Activated CD4-positive, alpha-beta T cell treated with anti-CD3 and anti-CD28 coated beads, Interleukin-2, amount 50 U/mL, for 1 hour (primary cell): ENCODE measurements at regions not wholly inside any gene's neighbourhood (a gene's known extent, or its start where the extent isn't known, plus 50 kb on each side); places are given as distances from the start of the nearest gene placed in this dataset.
"Not testable (repeated sequence)": the region's sequence is repeated elsewhere in the genome, so short reads cannot be mapped to it uniquely, and the experiment has no call there.

ENCODE experiments used
- DNase-seq: peaks from one replicate; pipeline ENCODE4 v3.0.0-alpha.2; 2020

DNA sequence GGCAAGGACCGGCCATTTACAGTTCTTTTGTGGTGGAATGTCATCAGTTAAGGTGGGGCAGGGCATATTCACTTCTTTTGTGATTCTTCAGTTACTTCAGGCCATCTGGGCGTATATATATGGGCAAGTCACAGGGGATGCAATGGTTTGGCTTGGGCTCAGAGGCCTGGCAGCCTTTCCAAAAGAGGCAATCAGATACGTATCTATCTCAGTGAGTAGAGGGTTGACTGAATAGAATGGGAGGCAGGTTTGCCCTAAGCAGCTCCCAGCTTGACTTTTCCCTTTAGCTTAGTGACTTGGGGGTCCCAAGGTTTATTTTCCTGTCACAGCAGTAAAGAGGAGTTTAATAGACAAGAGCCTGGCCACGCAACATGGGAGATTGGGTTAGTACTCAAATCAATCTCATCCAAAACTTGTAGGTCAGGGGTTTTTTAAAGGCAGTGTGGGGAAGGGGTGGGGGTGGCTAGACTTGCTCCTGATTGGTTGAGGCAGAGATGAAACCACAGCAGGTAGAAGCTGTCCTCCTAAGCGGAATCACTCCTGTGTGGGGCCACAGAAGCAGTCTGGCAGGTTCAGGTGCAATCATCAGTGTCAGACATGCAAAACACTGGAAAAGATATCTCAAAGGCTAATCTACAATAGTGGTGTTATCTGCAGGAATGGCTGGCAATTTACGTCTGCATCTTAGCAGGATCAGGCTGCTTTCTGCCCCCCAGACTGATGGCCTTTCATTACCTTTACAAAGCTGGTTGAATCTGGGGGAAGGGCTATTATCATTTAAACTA is 112.9 kb downstream of the TLR5 start:
- DNase-seq = no peak

DNA sequence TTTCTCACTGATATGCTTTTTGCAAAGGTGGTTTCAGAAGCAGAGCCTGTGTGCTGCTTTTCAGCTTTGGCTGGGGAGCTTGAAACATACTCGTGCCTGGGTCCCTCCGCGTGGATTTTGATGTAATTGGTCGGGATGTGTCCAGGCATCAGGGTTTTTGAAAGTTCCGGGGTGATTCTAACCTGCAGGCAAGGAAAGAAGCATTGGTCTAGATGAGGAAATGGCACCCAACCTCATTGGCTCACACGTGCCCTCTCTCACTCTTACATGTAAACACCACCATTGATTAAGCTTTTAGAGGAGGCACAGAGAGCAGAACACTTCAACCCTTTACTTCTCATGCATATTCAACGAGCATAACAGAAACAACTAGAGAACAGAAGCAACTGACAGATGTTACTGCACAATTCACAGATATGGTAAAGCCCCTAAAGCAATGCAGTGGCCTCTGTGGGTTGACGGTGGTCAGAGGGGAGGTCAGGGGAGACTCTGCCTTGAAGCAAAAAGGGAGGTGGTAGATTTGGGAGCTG is 112.1 kb downstream of the TLR5 start:
- DNase-seq = no peak

DNA sequence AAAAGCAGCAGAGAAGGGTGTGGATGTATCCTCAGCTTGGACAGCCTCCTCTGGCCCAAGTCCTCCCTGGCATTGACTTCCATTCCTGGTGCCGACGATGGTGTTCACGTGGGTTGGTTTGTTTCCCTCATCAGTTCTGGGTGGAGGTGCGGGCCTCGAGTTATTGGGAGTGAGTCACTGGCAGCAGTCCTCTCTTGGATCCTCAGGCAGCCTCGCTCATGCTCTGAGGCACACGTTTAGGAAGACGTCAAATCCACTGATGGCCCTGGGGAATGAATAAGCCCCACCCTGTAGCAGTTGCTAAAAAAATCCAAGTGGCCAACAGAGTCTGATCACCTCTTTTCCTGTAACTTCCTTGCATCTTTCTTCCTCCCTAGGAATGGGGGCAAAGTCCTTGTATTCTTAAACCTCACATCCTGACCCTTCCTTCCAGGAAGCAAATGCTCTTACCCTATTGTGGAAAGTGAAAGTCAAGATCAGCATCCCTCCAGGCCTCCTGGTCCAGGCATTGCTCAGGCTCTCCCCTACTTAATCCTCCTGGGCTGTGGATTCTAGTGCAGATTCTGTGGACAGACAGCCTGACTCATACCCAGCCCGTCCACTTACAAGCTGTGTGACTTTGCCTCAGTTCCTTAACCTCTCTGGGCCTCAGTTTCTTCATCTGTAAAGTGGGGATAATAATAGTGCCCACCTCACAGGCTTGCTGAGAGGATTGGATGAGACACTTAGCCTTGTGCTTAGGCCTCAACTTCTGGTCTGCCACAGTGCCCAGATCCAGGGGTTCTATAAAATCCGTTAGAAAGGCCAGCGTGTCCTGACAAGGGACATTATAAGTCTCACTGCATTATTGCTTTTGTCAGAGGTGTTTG is 111.1 kb downstream of the TLR5 start:
- no peak for DNase-seq

DNA sequence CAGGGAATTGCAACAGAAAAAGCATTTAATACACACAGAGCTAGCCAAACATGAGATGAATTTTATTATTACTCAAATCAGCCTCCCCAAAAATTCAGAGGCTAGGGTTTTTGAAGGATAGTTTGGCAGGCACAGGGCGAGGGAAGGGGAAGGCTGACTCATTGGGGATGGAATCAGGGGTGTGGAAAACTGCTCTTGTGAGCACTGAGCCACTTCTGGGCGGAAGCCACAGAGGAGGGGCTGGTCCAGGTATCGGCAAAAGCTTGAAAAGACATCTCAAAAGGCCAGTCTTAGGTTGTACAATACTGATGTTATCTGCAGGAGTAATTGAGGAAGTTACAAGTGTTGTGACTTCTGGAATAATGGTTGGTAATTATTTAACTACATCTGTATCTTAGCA is 109.4 kb downstream of the TLR5 start:
- no peak for DNase-seq

DNA sequence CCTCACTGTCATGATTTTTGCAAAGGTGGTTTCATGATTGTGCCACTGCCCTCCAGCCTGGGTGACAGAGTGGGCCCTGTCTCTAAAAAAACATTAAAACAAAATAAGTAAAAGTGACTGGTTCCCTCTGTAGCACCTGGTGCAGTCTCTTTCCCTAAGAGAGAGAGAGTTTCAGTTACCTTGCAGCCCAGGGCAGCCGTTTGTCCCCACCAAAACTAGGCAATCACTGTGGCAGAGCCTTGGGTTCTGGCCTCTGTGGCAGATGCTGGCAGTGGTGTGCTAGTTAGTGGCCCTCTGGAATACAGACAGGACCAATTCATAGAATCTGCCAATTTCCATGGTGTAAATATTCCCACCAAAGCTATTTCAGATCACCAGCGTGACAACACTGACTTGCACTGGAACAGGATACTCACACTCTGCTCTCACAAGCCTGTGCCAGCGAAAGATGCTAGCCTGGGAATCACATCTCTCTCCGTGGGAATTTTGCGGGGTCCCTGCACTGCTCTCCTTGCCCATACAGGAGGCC is 108.7 kb downstream of the TLR5 start:
- no peak for DNase-seq

DNA sequence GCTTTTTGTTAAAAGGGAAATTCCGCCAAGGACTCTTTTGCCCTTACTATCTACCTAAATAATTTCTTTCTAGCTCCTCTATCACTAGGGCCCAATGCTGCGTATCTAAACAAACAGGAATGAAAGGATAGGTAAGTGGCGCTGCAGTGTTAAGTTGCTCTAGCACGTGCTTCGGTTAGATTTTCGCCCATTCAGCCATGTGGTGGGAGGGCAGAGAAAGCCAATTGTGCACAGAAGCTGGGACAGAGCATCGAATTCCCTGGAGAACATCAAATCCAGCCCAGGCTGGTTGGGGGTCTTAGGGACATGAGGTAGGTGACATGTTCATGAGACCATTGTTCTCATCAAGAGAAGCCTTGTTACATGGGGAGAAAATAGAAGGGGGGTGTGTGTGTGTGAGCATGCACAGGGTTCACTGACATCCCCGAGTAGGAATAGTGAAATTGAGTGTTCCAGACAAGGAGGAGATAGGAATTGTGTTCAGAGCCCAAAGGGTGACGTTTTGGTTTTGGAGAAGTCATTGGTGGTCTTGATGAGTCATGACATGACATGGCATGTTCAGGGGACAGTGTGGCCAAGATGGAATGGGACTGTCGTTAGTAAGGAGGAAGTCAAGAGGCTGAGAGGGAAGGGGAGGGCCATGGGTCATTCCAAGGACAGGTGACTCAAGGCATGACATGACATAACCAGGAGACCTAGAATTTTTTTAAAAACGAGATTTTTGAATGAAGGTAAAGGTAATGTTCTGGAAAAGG is 107.1 kb downstream of the TLR5 start:
- no peak for DNase-seq

DNA sequence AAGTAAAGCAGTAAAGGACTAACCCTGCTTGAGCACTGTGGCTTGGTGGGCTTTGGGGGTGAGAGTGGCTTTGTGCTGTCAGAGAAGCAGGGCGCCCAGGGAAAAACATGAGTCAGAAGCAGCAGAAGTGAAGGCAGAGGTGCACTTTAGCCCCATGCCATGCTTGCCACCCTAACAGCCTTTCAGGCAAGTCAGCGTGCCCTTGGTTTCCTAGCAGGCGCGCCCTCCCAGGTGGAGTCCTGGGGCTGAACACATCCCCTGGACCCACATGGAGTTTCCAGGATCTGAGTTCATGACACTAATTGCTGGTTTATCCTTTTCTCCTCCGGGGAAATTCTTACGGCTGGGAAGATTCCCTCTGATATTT is 106.6 kb downstream of the TLR5 start:
- DNase-seq = no peak

DNA sequence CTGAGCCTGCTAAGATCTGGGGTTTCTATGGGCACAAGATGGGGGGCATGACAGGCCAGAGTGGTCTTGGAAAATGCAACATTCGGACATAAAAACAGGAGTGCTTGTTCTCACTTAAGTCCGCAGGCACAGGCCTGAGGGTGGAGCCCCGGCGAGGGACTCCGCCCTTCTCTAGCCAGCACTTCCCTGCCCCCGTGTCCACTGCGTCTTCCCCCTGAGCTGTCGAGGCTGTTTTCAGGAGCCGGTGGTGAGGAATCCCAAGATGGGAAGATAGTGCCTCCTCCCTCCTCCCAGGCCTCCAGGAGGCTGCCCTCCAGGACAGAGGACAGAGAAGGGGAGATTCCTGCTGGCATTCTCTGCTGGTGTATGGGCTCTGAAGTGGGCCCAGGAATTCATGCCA is 105.2 kb downstream of the TLR5 start:
- no peak for DNase-seq

DNA sequence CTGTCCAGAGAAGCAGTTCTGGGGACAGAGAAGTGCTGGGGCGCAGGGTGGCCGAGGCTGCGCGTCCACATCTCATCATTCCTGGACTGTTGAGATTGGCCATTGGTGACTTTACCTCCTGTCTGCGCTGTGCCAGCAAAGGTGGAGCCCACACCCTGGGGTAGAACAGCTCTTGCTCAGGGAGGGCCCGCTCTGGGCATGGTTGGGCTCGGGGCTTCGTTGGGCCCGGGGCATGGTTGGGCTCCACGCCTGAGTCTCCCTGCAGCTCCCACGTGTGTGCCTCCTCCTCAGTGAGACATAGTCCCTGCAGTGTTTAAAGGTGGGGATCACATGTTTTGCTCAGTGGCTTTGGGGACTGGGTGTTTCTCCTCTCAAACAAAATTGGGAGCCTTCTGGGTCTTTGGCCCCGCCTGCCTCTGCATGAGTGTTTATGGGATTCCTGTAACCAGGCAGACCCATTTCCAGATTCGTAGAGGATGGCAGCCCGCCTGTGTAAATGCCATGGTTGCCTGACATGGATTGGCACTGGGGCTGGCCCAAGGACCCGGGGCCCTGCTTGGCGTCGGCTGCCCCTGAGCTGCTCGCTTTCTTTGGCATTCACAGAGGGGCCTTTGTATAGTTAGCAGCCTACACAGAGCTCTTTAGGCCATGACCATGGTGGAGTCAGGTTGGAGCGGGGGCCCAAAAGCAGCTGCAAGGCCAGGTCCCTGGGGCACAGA is 104.6 kb downstream of the TLR5 start:
- no peak for DNase-seq

DNA sequence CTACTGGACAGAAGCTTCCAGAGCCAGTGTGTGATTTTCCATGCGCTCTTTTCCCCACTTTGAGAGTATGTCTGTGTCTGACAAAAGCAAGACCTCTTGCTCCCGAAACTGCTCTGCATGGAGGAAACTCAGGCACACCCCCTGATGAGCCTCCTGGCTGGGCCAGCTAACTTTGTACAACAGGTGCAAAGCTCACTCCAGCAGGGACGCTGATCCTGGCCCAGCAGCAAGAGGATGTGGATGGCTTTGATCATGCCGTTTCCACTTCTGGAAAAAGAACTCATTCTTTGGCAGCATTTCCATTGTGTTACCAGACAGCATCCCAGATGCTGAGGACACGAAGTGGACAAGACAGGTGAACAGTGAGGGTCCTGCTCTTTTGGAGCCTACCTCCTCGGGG is 103.1 kb downstream of the TLR5 start:
- no peak for DNase-seq

DNA sequence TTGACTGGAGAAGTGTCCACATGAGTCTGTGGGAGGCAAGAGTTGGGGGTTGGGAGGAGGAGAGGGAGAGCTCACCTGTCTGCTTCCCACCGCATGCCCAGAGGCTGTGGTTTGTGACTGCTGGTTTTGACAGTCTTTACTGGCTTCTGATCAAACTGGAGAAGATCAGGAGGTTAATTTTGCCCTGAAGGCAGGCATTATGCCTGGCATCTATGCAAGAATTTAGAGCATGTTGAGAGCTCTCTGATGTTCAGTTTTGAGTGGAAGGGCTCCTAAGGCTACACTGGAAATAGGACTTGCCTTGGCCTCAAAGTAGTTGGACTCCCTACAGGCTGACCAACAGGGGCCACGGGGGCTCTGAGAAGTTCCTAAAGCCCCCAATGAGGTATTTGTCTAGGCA is 101.6 kb downstream of the TLR5 start:
- DNase-seq = no peak

DNA sequence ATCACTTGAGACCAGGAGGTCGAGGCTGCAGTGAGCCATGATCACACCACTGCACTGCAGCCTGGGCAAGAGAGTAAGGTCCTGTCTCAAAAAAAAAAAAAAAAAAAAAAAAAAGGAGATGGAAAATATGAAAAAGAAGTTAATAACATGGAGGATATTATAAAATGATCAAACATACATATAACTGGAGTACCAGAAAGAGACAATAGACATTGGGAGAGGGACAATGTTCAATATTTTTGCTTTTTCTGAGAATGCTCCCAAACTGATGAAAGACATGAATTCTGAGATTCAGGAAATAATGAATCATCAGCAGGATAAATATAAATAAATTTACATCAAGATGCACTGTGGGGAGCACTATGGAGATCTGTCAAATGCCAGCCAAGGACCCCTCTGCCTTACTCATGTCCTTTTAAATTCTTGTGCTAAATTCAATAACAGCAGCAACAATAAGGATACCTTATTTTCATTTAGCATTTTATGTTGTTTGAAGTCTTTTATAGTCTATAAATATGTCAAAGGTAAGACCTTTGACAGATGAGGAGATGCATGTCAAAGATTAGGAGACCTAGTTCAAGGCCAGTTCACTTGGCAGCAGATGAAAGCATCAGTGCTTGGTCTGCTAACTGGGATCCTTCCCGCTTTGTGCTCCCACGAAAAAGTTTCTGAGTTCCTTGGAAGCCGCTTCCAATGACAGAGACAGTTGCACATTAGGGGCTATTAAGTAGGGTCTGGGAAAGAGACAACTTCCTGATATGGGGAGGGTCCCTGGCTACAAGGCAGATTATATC is 97.7 kb downstream of the TLR5 start:
- no peak for DNase-seq

DNA sequence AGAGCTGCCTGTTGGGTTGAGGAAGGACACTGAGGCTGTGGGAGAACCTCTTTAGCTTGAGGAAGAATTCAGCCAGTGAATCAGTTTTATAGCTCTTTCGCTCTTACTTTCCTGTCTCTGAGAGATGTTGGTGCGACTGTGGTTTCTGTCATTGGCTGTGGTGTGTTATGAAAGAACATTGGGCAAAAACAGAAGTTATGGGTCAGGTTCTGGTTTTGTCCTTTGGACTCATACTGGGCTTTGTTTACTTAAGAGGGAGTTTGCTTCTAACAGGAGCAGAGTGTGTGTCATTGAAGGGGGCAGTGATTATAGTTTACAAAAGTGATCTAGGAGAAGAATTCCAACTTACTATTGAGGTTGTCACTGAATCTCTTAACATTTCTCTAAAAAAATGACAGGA is 97.0 kb downstream of the TLR5 start:
- no peak for DNase-seq

DNA sequence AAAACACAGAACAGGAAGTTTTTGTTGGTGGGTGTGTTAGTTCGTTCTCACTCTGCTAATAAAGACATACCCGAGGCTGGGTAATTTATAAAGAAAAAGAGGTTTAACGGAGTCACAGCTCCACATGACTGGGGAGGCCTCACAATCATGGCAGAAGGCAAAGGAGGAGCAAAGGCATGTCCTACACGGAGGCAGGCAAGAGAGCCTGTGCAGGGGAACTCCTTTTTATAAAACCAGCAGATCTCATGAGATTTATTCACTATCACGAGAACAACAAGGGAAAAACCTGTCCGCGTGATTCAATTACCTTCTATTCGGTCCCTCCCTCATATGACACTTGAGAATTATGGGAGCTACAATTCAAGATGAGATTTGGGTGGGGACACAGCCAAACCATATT is 96.6 kb downstream of the TLR5 start:
- not testable (repeated sequence) for DNase-seq

DNA sequence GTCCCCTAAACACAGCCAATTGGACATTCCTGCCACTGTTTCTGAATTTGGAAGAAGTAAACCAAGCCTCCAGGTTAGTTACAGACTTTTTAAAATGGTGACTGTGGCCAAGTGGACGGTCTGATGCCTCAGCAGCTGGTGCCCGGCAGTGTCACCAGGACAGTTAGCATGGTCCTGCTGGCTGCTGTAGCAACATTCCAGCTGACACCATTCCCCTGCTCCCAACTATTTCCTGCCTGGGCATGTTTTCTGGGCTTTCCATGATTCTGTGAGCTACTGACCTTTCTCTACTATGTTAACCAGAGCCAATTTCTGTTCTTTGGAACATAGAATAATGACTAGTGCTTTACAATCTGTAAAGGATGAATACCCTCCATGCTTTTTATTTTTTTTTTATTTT is 95.0 kb downstream of the TLR5 start:
- DNase-seq = no peak

DNA sequence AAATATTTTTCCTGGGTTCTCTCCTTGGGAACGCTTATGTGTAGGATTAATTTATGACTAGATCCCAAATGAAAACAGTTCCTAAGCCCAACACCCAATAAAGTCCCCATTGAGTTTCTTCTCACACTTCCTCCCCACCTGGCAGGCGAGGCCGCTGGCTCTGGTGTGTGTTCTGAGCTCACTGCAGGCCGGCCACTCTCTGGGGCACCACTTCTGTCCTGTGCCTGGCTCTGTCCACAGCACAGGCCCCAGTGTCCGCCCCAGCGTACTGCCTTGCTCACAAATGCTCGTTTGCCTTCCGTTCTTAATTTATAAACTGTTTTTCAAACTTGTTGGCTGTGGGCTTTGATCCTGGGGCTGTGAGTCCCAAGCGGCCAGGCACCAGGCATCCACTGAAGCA is 90.6 kb downstream of the TLR5 start:
- no peak for DNase-seq

DNA sequence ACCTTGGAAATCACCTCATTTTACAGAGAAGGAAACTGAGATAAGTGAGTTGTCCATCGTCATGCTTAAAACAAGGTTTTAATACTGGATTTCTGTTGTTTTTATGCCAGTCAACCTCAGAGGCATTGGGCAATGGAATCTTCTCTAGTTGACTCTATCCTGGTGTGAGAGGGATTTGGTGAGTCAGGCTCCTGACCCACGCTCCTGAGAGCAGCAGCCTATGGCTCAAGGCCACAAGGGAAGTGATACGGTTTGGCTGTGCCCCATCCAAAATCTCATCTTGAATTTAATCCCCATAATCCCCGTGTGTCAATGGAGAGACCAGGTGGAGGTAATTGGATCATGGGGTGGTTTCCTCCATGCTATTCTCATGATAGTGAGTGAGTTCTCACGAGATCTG is 90.1 kb downstream of the TLR5 start:
- no peak for DNase-seq

DNA sequence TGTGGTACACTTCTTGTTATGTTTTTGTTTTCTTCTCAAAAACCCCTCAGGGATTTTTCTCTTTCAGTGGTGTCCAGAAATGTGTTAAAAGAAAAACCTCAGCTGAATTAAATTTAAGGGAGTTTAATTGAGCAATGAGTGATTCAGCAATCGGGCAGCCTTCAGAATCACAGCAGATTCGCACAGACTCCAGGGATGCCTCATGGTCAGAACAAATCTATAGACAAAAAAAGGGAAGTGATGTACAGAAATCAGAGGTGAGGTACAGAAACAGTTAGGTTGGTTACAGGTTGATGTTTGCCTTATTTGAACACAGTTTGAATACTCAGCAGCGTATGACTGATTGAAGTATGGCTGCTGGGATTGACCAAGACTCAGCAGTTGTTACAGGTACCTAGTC is 86.2 kb downstream of the TLR5 start:
- no peak for DNase-seq

DNA sequence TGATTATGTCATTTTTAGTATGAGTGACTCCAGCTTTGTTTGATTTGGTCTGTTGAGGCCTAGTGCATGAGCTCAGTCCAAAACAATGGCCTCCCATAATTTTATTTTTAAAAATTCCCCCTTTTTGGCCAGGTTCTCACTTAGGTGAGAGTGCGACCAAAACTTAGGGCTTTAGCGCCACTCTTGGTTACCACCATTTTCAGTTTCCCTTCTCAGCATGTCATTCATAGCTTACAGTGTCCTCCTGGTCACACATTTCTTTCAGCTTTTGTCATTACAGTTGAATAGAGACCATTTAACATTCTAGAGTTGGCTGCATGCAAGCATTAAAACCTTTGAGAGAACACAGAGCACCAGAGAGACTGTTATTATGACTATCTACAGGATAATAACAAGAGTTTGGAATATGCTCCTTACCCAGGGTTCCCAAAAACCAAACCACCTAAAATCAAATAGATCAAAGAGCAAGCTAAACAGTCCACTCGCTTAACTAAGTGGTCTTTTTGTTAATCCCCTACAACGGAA is 85.4 kb downstream of the TLR5 start:
- no peak for DNase-seq
